GM23338 (cell line): ENCODE measurements at regions not wholly inside any gene's neighbourhood (a gene's known extent, or its start where the extent isn't known, plus 50 kb on each side); places are given as distances from the start of the nearest gene placed in this dataset.

Source experiments
- ATAC-seq: fragments of 200-7000 bp; cut with Tn5 transposase; 3 replicates; pipeline ENCODE4 v1.9.1; 2020
- DNase-seq: peaks from one replicate; pipeline ENCODE4 v3.0.0-alpha.2; 2015; ENCODE audit warnings: low spot score
- H2AFZ ChIP-seq: fragments of 200-600 bp; sonication (generic); 2 replicates; pipeline ENCODE4 v1.8.0; 2016; ENCODE audit warnings: antibody characterized with exemption, mild to moderate bottlenecking, moderate library complexity
- H3F3A ChIP-seq: fragments of 200-600 bp; sonication (generic); replicated peaks from 2 replicates; pipeline ENCODE4 v1.8.0; 2017; ENCODE audit warnings: antibody characterized with exemption, mixed run types, low read depth
- H3K27ac ChIP-seq: fragments of 200-600 bp; sonication (generic); 2 replicates; pipeline ENCODE4 v1.6.1; 2016; ENCODE audit warnings: low read depth
- H3K27me3 ChIP-seq: fragments of 200-600 bp; sonication (generic); 2 replicates; pipeline ENCODE4 v1.8.0; 2016; ENCODE audit warnings: mild to moderate bottlenecking, mixed run types, moderate library complexity; ENCODE audit not compliant: insufficient read depth
- H3K36me3 ChIP-seq: fragments of 200-600 bp; sonication (generic); 2 replicates; pipeline ENCODE4 v1.8.0; 2016; ENCODE audit warnings: mild to moderate bottlenecking; ENCODE audit not compliant: insufficient read depth
- H3K4me1 ChIP-seq: fragments of 200-600 bp; sonication (generic); 2 replicates; pipeline ENCODE4 v1.8.0; 2016; ENCODE audit warnings: mild to moderate bottlenecking, moderate library complexity; ENCODE audit not compliant: insufficient read depth
- H3K4me2 ChIP-seq: fragments of 200-600 bp; sonication (generic); 2 replicates; pipeline ENCODE4 v1.7.1; 2017; ENCODE audit warnings: mixed run types
- H3K4me3 ChIP-seq: fragments of 200-600 bp; sonication (generic); 2 replicates; pipeline ENCODE4 v1.6.1; 2016; ENCODE audit warnings: mixed run types
- H3K79me2 ChIP-seq: fragments of 200-600 bp; sonication (generic); replicated peaks from 2 replicates; pipeline ENCODE4 v1.8.0; 2017; ENCODE audit warnings: mild to moderate bottlenecking; ENCODE audit not compliant: insufficient read depth
- H3K9me2 ChIP-seq: fragments of 200-600 bp; sonication (generic); 2 replicates; pipeline ENCODE4 v1.8.0; 2017; ENCODE audit not compliant: insufficient read depth
- H4K20me1 ChIP-seq: fragments of 200-600 bp; sonication (generic); replicated peaks from 2 replicates; pipeline ENCODE4 v1.8.0; 2017; ENCODE audit warnings: mild to moderate bottlenecking; ENCODE audit not compliant: insufficient read depth
- H3K27ac Mint-ChIP-seq: 2 replicates; pipeline ENCODE4 v1.8.0; 2020; ENCODE audit warnings: inconsistent platforms, mild to moderate bottlenecking, moderate library complexity, mixed read lengths
- H3K27me3 Mint-ChIP-seq: 3 replicates; pipeline ENCODE4 v1.8.0; 2022; ENCODE audit warnings: low read depth, mild to moderate bottlenecking, moderate library complexity, mixed read lengths, inconsistent platforms; ENCODE audit not compliant: insufficient read depth, poor library complexity
- H3K36me3 Mint-ChIP-seq: 3 replicates; pipeline ENCODE4 v1.8.0; 2021; ENCODE audit warnings: low read depth, mild to moderate bottlenecking, inconsistent platforms, moderate library complexity, mixed read lengths
- H3K4me1 Mint-ChIP-seq: 3 replicates; pipeline ENCODE4 v1.8.0; 2020; ENCODE audit warnings: mild to moderate bottlenecking, inconsistent platforms, mixed read lengths
- H3K4me3 Mint-ChIP-seq: 3 replicates; pipeline ENCODE4 v1.8.0; 2021; ENCODE audit warnings: moderate library complexity, mild to moderate bottlenecking, inconsistent platforms, mixed read lengths
- H3K9me3 Mint-ChIP-seq: 3 replicates; pipeline ENCODE4 v1.8.0; 2020; ENCODE audit warnings: moderate library complexity, mild to moderate bottlenecking, inconsistent platforms, mixed read lengths
- CREB1 ChIP-seq: fragments of 250-450 bp; sonication (Bioruptor Pico); IDR thresholded peaks from 2 replicates; pipeline ENCODE4 v1.5.0; 2020; ENCODE audit warnings: low read depth, mild to moderate bottlenecking, moderate library complexity
- EZH2 ChIP-seq: fragments of 200-600 bp; sonication (generic); IDR thresholded peaks from one replicate; pipeline ENCODE4 v1.8.0; 2017; ENCODE audit warnings: antibody characterized with exemption, mild to moderate bottlenecking, low read depth; ENCODE audit not compliant: unreplicated experiment
- JUNB ChIP-seq: IDR thresholded peaks from one replicate; pipeline ENCODE4 v1.6.1; 2016; ENCODE audit warnings: antibody characterized with exemption; ENCODE audit not compliant: unreplicated experiment
- POLR2AphosphoS5 ChIP-seq: IDR thresholded peaks from 2 replicates; pipeline ENCODE4 v1.6.1; 2016; ENCODE audit warnings: antibody characterized with exemption, low read depth
- TF ChIP-seq, protein P1 (sequence below): fragments of 250-450 bp; sonication (Bioruptor Pico); IDR thresholded peaks from 2 replicates; pipeline ENCODE4 v1.5.0; 2020; ENCODE audit warnings: mild to moderate bottlenecking, moderate library complexity
- TF ChIP-seq, protein P2 (sequence below): IDR thresholded peaks from 2 replicates; pipeline ENCODE4 v1.6.1; 2016; ENCODE audit warnings: antibody characterized with exemption

DNA sequence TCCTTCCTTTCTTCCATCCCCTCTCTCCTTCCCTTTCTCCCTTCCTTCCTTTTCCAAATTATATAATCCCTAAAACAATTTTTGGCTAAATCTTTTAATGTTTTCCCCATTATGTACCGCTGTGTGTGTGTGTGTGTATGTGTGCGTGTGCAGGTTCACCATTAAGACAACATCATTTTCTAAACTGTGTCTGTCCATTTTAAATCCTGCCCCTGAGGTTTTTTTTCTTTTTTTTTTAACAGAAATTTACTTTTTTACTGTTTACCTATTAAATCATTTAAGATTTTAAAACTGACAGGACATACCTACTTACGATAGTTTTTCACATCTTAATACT, 366.3 kb upstream of the EPHA7 start (continued):
- TF ChIP-seq, protein P1, sequence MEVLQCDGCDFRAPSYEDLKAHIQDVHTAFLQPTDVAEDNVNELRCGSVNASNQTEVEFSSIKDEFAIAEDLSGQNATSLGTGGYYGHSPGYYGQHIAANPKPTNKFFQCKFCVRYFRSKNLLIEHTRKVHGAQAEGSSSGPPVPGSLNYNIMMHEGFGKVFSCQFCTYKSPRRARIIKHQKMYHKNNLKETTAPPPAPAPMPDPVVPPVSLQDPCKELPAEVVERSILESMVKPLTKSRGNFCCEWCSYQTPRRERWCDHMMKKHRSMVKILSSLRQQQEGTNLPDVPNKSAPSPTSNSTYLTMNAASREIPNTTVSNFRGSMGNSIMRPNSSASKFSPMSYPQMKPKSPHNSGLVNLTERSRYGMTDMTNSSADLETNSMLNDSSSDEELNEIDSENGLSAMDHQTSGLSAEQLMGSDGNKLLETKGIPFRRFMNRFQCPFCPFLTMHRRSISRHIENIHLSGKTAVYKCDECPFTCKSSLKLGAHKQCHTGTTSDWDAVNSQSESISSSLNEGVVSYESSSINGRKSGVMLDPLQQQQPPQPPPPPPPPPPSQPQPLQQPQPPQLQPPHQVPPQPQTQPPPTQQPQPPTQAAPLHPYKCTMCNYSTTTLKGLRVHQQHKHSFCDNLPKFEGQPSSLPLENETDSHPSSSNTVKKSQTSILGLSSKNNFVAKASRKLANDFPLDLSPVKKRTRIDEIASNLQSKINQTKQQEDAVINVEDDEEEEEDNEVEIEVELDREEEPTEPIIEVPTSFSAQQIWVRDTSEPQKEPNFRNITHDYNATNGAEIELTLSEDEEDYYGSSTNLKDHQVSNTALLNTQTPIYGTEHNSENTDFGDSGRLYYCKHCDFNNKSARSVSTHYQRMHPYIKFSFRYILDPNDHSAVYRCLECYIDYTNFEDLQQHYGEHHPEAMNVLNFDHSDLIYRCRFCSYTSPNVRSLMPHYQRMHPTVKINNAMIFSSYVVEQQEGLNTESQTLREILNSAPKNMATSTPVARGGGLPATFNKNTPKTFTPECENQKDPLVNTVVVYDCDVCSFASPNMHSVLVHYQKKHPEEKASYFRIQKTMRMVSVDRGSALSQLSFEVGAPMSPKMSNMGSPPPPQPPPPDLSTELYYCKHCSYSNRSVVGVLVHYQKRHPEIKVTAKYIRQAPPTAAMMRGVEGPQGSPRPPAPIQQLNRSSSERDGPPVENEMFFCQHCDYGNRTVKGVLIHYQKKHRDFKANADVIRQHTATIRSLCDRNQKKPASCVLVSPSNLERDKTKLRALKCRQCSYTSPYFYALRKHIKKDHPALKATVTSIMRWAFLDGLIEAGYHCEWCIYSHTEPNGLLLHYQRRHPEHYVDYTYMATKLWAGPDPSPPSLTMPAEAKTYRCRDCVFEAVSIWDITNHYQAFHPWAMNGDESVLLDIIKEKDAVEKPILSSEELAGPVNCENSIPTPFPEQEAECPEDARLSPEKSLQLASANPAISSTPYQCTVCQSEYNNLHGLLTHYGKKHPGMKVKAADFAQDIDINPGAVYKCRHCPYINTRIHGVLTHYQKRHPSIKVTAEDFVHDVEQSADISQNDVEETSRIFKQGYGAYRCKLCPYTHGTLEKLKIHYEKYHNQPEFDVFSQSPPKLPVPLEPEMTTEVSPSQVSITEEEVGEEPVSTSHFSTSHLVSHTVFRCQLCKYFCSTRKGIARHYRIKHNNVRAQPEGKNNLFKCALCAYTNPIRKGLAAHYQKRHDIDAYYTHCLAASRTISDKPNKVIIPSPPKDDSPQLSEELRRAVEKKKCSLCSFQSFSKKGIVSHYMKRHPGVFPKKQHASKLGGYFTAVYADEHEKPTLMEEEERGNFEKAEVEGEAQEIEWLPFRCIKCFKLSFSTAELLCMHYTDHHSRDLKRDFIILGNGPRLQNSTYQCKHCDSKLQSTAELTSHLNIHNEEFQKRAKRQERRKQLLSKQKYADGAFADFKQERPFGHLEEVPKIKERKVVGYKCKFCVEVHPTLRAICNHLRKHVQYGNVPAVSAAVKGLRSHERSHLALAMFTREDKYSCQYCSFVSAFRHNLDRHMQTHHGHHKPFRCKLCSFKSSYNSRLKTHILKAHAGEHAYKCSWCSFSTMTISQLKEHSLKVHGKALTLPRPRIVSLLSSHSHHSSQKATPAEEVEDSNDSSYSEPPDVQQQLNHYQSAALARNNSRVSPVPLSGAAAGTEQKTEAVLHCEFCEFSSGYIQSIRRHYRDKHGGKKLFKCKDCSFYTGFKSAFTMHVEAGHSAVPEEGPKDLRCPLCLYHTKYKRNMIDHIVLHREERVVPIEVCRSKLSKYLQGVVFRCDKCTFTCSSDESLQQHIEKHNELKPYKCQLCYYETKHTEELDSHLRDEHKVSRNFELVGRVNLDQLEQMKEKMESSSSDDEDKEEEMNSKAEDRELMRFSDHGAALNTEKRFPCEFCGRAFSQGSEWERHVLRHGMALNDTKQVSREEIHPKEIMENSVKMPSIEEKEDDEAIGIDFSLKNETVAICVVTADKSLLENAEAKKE (CRISPR knock-in tag), result no peak
- TF ChIP-seq POLR2AphosphoS5 (no peak), EZH2 (no peak)

DNA sequence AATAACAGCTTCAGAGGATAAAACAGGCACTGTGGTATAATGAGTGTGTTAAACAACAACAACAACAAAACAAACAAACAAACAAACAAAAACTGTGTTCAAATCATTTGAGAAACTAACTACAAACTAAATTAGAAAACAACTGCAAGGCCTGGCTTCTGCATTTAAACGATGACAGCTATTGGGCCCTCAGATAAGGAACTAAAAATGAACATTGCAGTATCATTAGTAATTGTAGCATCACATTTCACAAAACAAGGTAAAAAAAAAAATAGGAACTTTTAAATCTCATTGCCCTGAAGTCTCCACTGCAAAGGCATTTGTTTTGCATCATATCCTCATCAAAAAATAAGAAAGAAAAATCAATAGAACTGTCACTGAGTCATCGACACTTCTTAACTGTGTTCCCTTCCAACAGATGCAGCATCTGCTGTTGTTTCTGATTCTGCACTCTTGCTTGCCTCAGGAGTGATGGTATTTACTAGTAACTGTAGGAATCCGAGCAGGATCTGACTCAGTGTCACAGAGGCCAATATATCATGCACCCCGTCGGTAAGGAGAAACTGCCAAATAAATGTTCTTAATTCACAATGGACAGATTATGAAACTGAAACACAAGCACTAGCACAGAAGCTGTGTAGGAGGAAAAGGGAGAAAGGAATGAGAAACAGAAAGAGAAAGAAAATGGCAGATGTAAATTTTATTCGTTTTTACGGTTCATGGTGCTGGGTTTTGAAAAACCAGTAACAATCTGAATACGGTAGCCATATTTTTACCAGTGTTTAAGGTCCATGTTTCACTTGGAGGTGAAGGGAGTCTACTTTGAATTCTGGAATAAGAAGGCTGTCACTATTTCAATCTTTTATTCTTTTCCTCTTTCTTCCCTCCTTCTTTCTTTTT, 365.7 kb upstream of the EPHA7 start:
- no peak for DNase-seq
- Histone ChIP-seq H3K36me3 (no peaks in the 10 kb centered on the region), H3K4me1 (peaks cover 30% of the 10 kb centered on the region), H2AFZ (no peak overlapping the region), H3F3A (no peaks in the 10 kb centered on the region), H3K9me2 (no peaks in the 10 kb centered on the region), H4K20me1 (no peaks in the 10 kb centered on the region), H3K27ac (peak overlapping the region; percentile 89), H3K79me2 (no peaks in the 10 kb centered on the region), H3K27me3 (no peaks in the 10 kb centered on the region), H3K4me2 (peak overlapping the region; percentile 15; the same call in 1 of the 2 replicates), H3K4me3 (no peak overlapping the region)
- Mint-ChIP-seq H3K36me3 (no peaks in the 10 kb centered on the region), H3K4me3 (no peak overlapping the region), H3K9me3 (no peaks in the 10 kb centered on the region), H3K27ac (peak overlapping the region; percentile 97), H3K27me3 (peaks cover 1% of the 10 kb centered on the region), H3K4me1 (peaks cover 73% of the 10 kb centered on the region)
- TF ChIP-seq JUNB, result no peak
- no peak for TF ChIP-seq POLR2AphosphoS5
- TF ChIP-seq, protein P2, sequence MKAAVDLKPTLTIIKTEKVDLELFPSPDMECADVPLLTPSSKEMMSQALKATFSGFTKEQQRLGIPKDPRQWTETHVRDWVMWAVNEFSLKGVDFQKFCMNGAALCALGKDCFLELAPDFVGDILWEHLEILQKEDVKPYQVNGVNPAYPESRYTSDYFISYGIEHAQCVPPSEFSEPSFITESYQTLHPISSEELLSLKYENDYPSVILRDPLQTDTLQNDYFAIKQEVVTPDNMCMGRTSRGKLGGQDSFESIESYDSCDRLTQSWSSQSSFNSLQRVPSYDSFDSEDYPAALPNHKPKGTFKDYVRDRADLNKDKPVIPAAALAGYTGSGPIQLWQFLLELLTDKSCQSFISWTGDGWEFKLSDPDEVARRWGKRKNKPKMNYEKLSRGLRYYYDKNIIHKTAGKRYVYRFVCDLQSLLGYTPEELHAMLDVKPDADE, result no peak
- TF ChIP-seq CREB1 (CRISPR knock-in tag), result no peak
- ATAC-seq, result peak; percentile 23
